ENCODE measurements at regions not wholly inside any gene's neighbourhood (a gene's known extent, or its start where the extent isn't known, plus 50 kb on each side); places are given as distances from the start of the nearest gene placed in this dataset.

DNA sequence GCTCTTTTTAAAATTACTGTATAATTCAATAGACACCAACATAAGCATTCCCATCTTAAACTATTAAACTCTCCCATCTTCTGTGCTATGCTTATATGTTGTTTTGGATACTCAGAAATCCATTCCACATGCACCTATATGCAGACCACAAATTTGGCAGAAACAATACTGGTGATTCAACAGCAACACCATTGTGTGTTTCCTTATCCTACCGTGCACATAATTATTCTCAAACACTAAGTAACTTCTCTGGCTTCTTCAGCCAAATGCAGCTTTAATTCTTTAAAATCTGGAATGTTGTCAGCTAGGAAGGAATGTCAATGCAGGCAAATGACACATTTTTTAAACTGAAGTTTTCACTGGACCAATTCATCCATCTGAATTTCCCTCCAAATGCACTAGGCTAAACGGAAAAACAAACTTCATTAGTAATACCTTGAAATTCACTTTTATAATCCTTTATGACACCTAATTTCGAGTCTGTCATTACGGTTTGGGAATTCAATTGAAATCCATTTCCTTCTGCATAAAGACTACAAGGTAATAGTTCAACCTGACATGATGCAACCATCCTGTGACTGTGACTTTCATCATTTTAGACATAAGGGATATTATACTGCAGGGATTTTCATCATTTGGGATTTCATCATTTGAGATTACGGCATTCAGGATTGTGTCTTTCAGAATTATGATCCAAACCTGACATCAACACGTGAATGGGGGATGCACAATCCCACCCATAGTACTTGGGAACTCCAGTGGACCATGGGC lies 308.5 kb downstream of the LTN1 start:
- TF ChIP-seq, protein P1, sequence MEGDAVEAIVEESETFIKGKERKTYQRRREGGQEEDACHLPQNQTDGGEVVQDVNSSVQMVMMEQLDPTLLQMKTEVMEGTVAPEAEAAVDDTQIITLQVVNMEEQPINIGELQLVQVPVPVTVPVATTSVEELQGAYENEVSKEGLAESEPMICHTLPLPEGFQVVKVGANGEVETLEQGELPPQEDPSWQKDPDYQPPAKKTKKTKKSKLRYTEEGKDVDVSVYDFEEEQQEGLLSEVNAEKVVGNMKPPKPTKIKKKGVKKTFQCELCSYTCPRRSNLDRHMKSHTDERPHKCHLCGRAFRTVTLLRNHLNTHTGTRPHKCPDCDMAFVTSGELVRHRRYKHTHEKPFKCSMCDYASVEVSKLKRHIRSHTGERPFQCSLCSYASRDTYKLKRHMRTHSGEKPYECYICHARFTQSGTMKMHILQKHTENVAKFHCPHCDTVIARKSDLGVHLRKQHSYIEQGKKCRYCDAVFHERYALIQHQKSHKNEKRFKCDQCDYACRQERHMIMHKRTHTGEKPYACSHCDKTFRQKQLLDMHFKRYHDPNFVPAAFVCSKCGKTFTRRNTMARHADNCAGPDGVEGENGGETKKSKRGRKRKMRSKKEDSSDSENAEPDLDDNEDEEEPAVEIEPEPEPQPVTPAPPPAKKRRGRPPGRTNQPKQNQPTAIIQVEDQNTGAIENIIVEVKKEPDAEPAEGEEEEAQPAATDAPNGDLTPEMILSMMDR (IDR thresholded peaks at IDR 0.05; ENCODE audit: insufficient read depth, low read depth, low read length): no peak
- no peak for TF ChIP-seq EZH2 (IDR thresholded peaks at IDR 0.05; ENCODE audit: insufficient read depth, low read length)
